GM06990 (cell line): ENCODE measurements at regions not wholly inside any gene's neighbourhood (a gene's known extent, or its start where the extent isn't known, plus 50 kb on each side); places are given as distances from the start of the nearest gene placed in this dataset.

Experiments
- DNase-seq: peaks from one replicate; pipeline ENCODE4 v3.0.0-alpha.2; 2011; ENCODE audit not compliant: insufficient read length; ENCODE audit errors: extremely low read depth
- H3K27me3 ChIP-seq: replicated peaks from 2 replicates; pipeline ENCODE4 v1.6.0; 2011; ENCODE audit warnings: low read length; ENCODE audit not compliant: control insufficient read depth, insufficient read depth
- H3K36me3 ChIP-seq: 2 replicates; pipeline ENCODE4 v1.5.1; 2011; ENCODE audit warnings: low read length; ENCODE audit not compliant: control insufficient read depth, insufficient read depth
- H3K4me3 ChIP-seq: replicated peaks from 2 replicates; pipeline ENCODE4 v1.5.1; 2011; ENCODE audit warnings: low read depth, mild to moderate bottlenecking, control low read depth, low read length
- CTCF ChIP-seq: IDR thresholded peaks from 2 replicates; pipeline ENCODE4 v1.5.1; 2011; ENCODE audit warnings: low read length, control low read depth, mild to moderate bottlenecking, inconsistent platforms; ENCODE audit not compliant: insufficient read depth, poor library complexity, severe bottlenecking

GRCh38 chr14:106216679-106217078, 690.3 kb downstream of the TMEM121 start:
- TF ChIP-seq CTCF = no peak

GRCh38 chr14:106218174-106218573, 691.8 kb downstream of the TMEM121 start:
- peak; percentile 33 for DNase-seq
- Histone ChIP-seq H3K36me3 (no peaks in the 10 kb centered on the region), H3K4me3 (no peak overlapping the region), H3K27me3 (no peaks in the 10 kb centered on the region)
- TF ChIP-seq CTCF = no peak

More at GRCh38 chr14:106216679-106217078, 690.3 kb downstream of the TMEM121 start:
- no peak for DNase-seq
- H3K36me3 ChIP-seq = no peaks in the 10 kb centered on the region
- H3K4me3 ChIP-seq = no peak overlapping the region
- no peaks in the 10 kb centered on the region for H3K27me3 ChIP-seq

- Histone ChIP-seq H3K4me3 (no peak overlapping the region), H3K36me3 (no peaks in the 10 kb centered on the region), H3K27me3 (no peaks in the 10 kb centered on the region)
- no peak for DNase-seq
- TF ChIP-seq CTCF = no peak
Observed at GRCh38 chr14:106222311-106222710, 695.9 kb downstream of the TMEM121 start.

- no peaks in the 10 kb centered on the region for H3K27me3 ChIP-seq
- DNase-seq = no peak
- no peak overlapping the region for H3K4me3 ChIP-seq
- H3K36me3 ChIP-seq = no peaks in the 10 kb centered on the region
- no peak for TF ChIP-seq CTCF
Observed at GRCh38 chr14:106222731-106223130, 696.3 kb downstream of the TMEM121 start.

- Histone ChIP-seq H3K4me3 (no peak overlapping the region), H3K36me3 (no peaks in the 10 kb centered on the region), H3K27me3 (no peaks in the 10 kb centered on the region)
- TF ChIP-seq CTCF = no peak
- DNase-seq = no peak
Observed at GRCh38 chr14:106227793-106228192, 701.4 kb downstream of the TMEM121 start.

- no peak for DNase-seq
- Histone ChIP-seq H3K27me3 (no peaks in the 10 kb centered on the region), H3K4me3 (no peak overlapping the region), H3K36me3 (no peaks in the 10 kb centered on the region)
- no peak for TF ChIP-seq CTCF
Observed at GRCh38 chr14:106228541-106229158, 702.3 kb downstream of the TMEM121 start.
